H1 (cell line): ENCODE measurements at regions not wholly inside any gene's neighbourhood (a gene's known extent, or its start where the extent isn't known, plus 50 kb on each side); places are given as distances from the start of the nearest gene placed in this dataset.

Experiments
- CTCF ChIA-PET: fragments of 300-600 bp; sonication (Branson Sonifier 250); formaldehyde crosslinking; loops from one replicate; lab custom pipeline; 2021; ENCODE audit not compliant: partially characterized antibody; lab: Charles Lee
- POLR2A ChIA-PET: fragments of 300-600 bp; sonication (Branson Sonifier 250); formaldehyde crosslinking; loops from one replicate; lab custom pipeline; 2021; ENCODE audit warnings: inconsistent platforms; ENCODE audit not compliant: partially characterized antibody; lab: Charles Lee
- DNase-seq, 2 experiments: peaks; one replicate each; pipeline versions ENCODE4 v3.0.0 to v3.0.0-alpha.2; 2010 to 2022; ENCODE audit warnings: low spot score in 2 of 2, low read depth in 1 of 2, mixed read lengths in 1 of 2
- FAIRE-seq: peaks from 2 replicates; lab custom pipeline; 2011; peaks lifted over from hg19 to GRCh38; lab: Jason Lieb, UNC
- H2AFZ ChIP-seq: 2 replicates; pipeline ENCODE4 v1.8.1; 2012; ENCODE audit warnings: low read length, inconsistent platforms
- H2AK5ac ChIP-seq: 2 replicates; pipeline ENCODE4 v1.6.1; 2013; ENCODE audit warnings: low read depth, low read length
- H2BK120ac ChIP-seq: replicated peaks from 2 replicates; pipeline ENCODE3; 2013; ENCODE audit warnings: low read depth, low read length, inconsistent platforms
- H2BK12ac ChIP-seq: 2 replicates; pipeline ENCODE4 v1.6.1; 2013; ENCODE audit warnings: low read depth, low read length
- H2BK15ac ChIP-seq: 2 replicates; pipeline ENCODE4 v1.6.1; 2013; ENCODE audit warnings: low read length
- H2BK20ac ChIP-seq: 2 replicates; pipeline ENCODE4 v1.6.1; 2013; ENCODE audit warnings: low read length
- H2BK5ac ChIP-seq: 2 replicates; pipeline ENCODE4 v1.6.1; 2013; ENCODE audit warnings: low read depth, low read length
- H3K14ac ChIP-seq: 2 replicates; pipeline ENCODE4 v1.6.1; 2013; ENCODE audit warnings: inconsistent platforms; ENCODE audit not compliant: insufficient read length
- H3K18ac ChIP-seq: 2 replicates; pipeline ENCODE4 v1.6.1; 2013; ENCODE audit warnings: low read length; ENCODE audit errors: extremely low read depth
- H3K23ac ChIP-seq: 2 replicates; pipeline ENCODE4 v1.6.1; 2013; ENCODE audit warnings: inconsistent platforms; ENCODE audit not compliant: insufficient read length
- H3K23me2 ChIP-seq: 2 replicates; pipeline ENCODE4 v1.6.1; 2013; ENCODE audit warnings: low read depth, low read length
- H3K27ac ChIP-seq: 2 replicates; pipeline ENCODE4 v1.6.1; 2011; ENCODE audit warnings: low read depth, low read length, inconsistent platforms
- H3K27me3 ChIP-seq, 4 experiments: replicated peaks in 1 of 4; 1 replicate in 1 of 4; 2 replicates in 3 of 4; pipeline versions ENCODE4 v1.6.1 to v1.8.1; 2011 to 2013; ENCODE audit warnings: low read length in 3 of 4, mild to moderate bottlenecking in 3 of 4, inconsistent platforms in 2 of 4, mixed read lengths in 2 of 4, moderate library complexity in 1 of 4; ENCODE audit not compliant: control insufficient read depth in 3 of 4, insufficient read depth in 3 of 4; ENCODE audit errors: extremely low read depth in 1 of 4
- H3K36me3 ChIP-seq, 4 experiments: 2 replicates each; pipeline versions ENCODE4 v1.6.1 to v1.8.1; 2011 to 2013; ENCODE audit warnings: mild to moderate bottlenecking in 4 of 4, low read length in 3 of 4, moderate library complexity in 2 of 4, control low read depth in 1 of 4, inconsistent platforms in 1 of 4; ENCODE audit not compliant: insufficient read depth in 4 of 4, control insufficient read depth in 2 of 4
- H3K4ac ChIP-seq: replicated peaks from 2 replicates; pipeline ENCODE3; 2013; ENCODE audit warnings: low read length, low read depth, mixed read lengths, inconsistent platforms; ENCODE audit not compliant: insufficient read length
- H3K4me1 ChIP-seq, 4 experiments: replicated peaks in 1 of 4; 1 replicate in 1 of 4; 2 replicates in 3 of 4; pipeline versions ENCODE4 v1.6.1 to v1.8.1; 2011 to 2013; ENCODE audit warnings: low read length in 3 of 4, inconsistent platforms in 2 of 4, mixed read lengths in 1 of 4; ENCODE audit not compliant: insufficient read depth in 4 of 4, control insufficient read depth in 3 of 4
- H3K4me2 ChIP-seq, 2 experiments: 2 replicates each; pipeline versions ENCODE4 v1.6.1 to v1.8.1; 2011 to 2013; ENCODE audit warnings: low read depth in 2 of 2, low read length in 2 of 2, control low read depth in 1 of 2, inconsistent platforms in 1 of 2, mild to moderate bottlenecking in 1 of 2; ENCODE audit not compliant: insufficient read depth in 1 of 2
- H3K4me3 ChIP-seq, 4 experiments: fragments of 200-600, 300-600 bp in 1 of 4; sonication (generic), shearing (Covaris generic), sonication (Bioruptor Twin) in 1 of 4; 2 replicates each; pipeline versions ENCODE4 v1.5.1 to v1.8.1; 2011 to 2016; ENCODE audit warnings: low read length in 4 of 4, low read depth in 3 of 4, control low read depth in 2 of 4, inconsistent platforms in 2 of 4, mild to moderate bottlenecking in 2 of 4, mixed read lengths in 1 of 4, moderate library complexity in 1 of 4; ENCODE audit not compliant: insufficient read depth in 2 of 4; ENCODE audit errors: extremely low read depth in 1 of 4
- H3K56ac ChIP-seq: replicated peaks from 2 replicates; pipeline ENCODE3; 2013; ENCODE audit warnings: low read depth, mild to moderate bottlenecking, mixed read lengths, low read length, inconsistent platforms; ENCODE audit not compliant: insufficient read length
- H3K79me1 ChIP-seq: 2 replicates; pipeline ENCODE4 v1.6.1; 2013; ENCODE audit warnings: low read depth, low read length, control low read depth
- H3K79me2 ChIP-seq, 2 experiments: 2 replicates each; pipeline versions ENCODE4 v1.6.1 to v1.8.1; 2012 to 2013; ENCODE audit warnings: low read length in 2 of 2, mild to moderate bottlenecking in 2 of 2, inconsistent platforms in 1 of 2; ENCODE audit not compliant: insufficient read depth in 2 of 2, control insufficient read depth in 1 of 2
- H3K9ac ChIP-seq, 4 experiments: replicated peaks in 1 of 4; 1 replicate in 1 of 4; 2 replicates in 3 of 4; pipeline versions ENCODE4 v1.6.1 to v1.8.1; 2011 to 2013; ENCODE audit warnings: low read depth in 3 of 4, low read length in 3 of 4, control low read depth in 2 of 4, mild to moderate bottlenecking in 2 of 4, moderate library complexity in 2 of 4, inconsistent platforms in 1 of 4; ENCODE audit errors: extremely low read depth in 1 of 4
- H3K9me3 ChIP-seq, 2 experiments: 2 replicates each; pipeline versions ENCODE4 v1.6.1 to v1.8.1; 2012 to 2013; ENCODE audit warnings: mild to moderate bottlenecking in 2 of 2, moderate library complexity in 2 of 2, control low read depth in 1 of 2, inconsistent platforms in 1 of 2, low read depth in 1 of 2, low read length in 1 of 2, mixed read lengths in 1 of 2; ENCODE audit not compliant: insufficient read depth in 2 of 2
- H4K20me1 ChIP-seq, 2 experiments: replicated peaks in 1 of 2; 2 replicates each; pipeline versions ENCODE3 to v1.8.1; 2011 to 2013; ENCODE audit warnings: inconsistent platforms in 2 of 2, low read length in 2 of 2, mild to moderate bottlenecking in 1 of 2; ENCODE audit not compliant: insufficient read depth in 2 of 2, control insufficient read depth in 1 of 2
- H4K5ac ChIP-seq: 2 replicates; pipeline ENCODE4 v1.6.1; 2013; ENCODE audit warnings: low read length, low read depth, mixed read lengths, inconsistent platforms; ENCODE audit not compliant: insufficient read length
- H4K8ac ChIP-seq: 2 replicates; pipeline ENCODE4 v1.8.0; 2013; ENCODE audit warnings: mild to moderate bottlenecking, moderate library complexity, low read length, inconsistent platforms; ENCODE audit not compliant: insufficient read depth; ENCODE audit errors: extremely low read depth
- H4K91ac ChIP-seq: replicated peaks from 2 replicates; pipeline ENCODE3; 2013; ENCODE audit warnings: low read length, mixed read lengths, inconsistent platforms; ENCODE audit not compliant: insufficient read length
- JUND ChIP-seq: IDR thresholded peaks from 2 replicates; pipeline ENCODE4 v1.6.1; 2011; ENCODE audit warnings: mild to moderate bottlenecking, improper control_type of control experiment, low read length
- SIN3A ChIP-seq, 2 experiments: IDR thresholded peaks in 1 of 2; conservative IDR thresholded peaks in 1 of 2; 2 replicates each; pipeline ENCODE4 v1.6.1; 2011 to 2012; ENCODE audit warnings: low read length in 2 of 2, improper control_type of control experiment in 1 of 2, low read depth in 1 of 2, mild to moderate bottlenecking in 1 of 2
- TEAD4 ChIP-seq: IDR thresholded peaks from 2 replicates; pipeline ENCODE4 v1.6.1; 2012; ENCODE audit warnings: low read depth, low read length, inconsistent platforms, mixed read lengths
- WGBS, 2 experiments: shearing (Covaris generic) in 1 of 2; methylation state at CpG; one replicate each; pipeline versions ENCODE4 v1.1.6 to v1.1.7; 2013 to 2015; ENCODE audit warnings: low lambda C conversion rate in 2 of 2, mixed read lengths in 2 of 2, inconsistent platforms in 1 of 2, low coverage in 1 of 2, missing lambda C conversion rate in 1 of 2; ENCODE audit not compliant: insufficient replicate concordance in 2 of 2, insufficient coverage in 1 of 2, insufficient read length in 1 of 2; ENCODE audit errors: extremely low coverage in 1 of 2, missing lambda C conversion rate in 1 of 2; 5-methylcytosine and 5-hydroxymethylcytosine counted together

DNA sequence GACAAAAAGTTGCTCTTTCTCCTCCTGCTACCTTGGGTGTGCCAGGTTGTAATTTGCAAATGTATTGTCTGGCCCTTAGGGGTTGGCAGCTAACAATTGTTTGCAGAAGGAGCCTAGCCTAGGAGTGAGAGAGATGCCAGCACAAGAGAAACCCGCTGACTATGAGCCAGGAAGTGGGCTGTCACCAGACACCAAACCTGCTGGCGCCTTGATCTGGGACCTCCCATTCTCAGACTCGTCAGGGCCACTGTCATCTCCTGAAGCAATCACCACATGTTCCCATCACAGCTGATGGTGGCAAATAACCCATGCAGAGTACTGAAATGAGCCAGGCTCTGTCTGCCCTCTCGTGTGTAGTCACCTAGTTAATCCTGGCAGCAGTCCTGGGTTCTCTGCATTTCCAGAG lies 406.4 kb upstream of the NPAP1 start:
- Histone ChIP-seq H3K79me2 (no peaks in the 10 kb centered on the region), H2BK20ac (no peak overlapping the region), H3K23ac (no peak overlapping the region), H3K14ac (no peak overlapping the region), H3K56ac (no peak overlapping the region), H3K27ac (no peak overlapping the region), H4K8ac (no peak overlapping the region), H3K4me2 (no peak overlapping the region), H3K18ac (no peak overlapping the region), H3K79me1 (no peaks in the 10 kb centered on the region), H3K4me1 (no peaks in the 10 kb centered on the region), H2AK5ac (no peak overlapping the region), H3K9me3 (peaks cover 0 to 25% of the 10 kb centered on the region in 2 experiments; a peak in 2 of 4 replicates), H3K36me3 (no peaks in the 10 kb centered on the region), H3K23me2 (no peaks in the 10 kb centered on the region), H2BK12ac (no peak overlapping the region), H3K9ac (no peak overlapping the region), H4K91ac (no peak overlapping the region), H2AFZ (no peak overlapping the region), H3K4ac (no peak overlapping the region), H4K5ac (no peak overlapping the region), H4K20me1 (no peaks in the 10 kb centered on the region), H2BK15ac (no peak overlapping the region), H3K4me3 (no peak overlapping the region), H2BK120ac (no peak overlapping the region), H2BK5ac (no peak overlapping the region), H3K27me3 (no peaks in the 10 kb centered on the region)
- CTCF ChIA-PET = no interaction called here
- DNase-seq = no peak
- 63% methylated on average over 4 of the region's 4 CpGs; no CpG with 5 or more reads in 1 of the 2 experiments for WGBS, 2 experiments
- TF ChIP-seq SIN3A (conservative IDR thresholded peaks at IDR 0.05 in 1 of 2, IDR thresholded peaks at IDR 0.05 in 1 of 2; ENCODE audit: low read depth in 1 of 2, low read length in 2 of 2) (no peak), TEAD4 (no peak), JUND (no peak)
- POLR2A ChIA-PET = no interaction called here
- no peak for FAIRE-seq
